Breast epithelium (tissue), 3 donors: ENCODE measurements at regions not wholly inside any gene's neighbourhood (a gene's known extent, or its start where the extent isn't known, plus 50 kb on each side); places are given as distances from the start of the nearest gene placed in this dataset.

Experiments
- POLR2A ChIP-seq: fragments of 450-650 bp; IDR thresholded peaks from one replicate; pipeline ENCODE4 v1.6.1; 2016; ENCODE audit warnings: antibody characterized with exemption, mild to moderate bottlenecking, moderate library complexity
- TF ChIP-seq, protein P1 (sequence below), 3 donors: fragments of 450-650 bp; IDR thresholded peaks; one replicate each; pipeline ENCODE4 v1.5.1; 2016 to 2017; ENCODE audit warnings: antibody characterized with exemption in 3 of 3, mild to moderate bottlenecking in 3 of 3, moderate library complexity in 3 of 3

DNA sequence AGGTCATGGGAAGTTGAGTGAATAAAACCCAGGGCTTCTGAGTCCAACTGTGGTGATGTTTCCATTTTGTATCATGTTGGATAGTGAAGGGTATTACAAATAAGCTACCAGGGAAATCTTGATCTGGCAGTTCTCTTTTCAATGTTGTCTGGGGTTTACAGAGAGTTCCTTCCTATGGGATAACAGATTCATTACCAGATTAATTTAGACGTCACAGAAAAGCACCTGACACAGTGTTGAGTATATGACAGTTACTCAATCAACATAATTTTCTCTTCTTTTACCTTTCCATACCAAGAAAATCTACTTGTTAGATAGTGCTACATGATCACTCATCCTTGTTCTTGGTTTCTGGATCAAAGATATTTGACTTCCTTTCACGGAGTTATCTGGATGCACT lies 270.9 kb downstream of the ACTL7B start:
- TF ChIP-seq, protein P1, sequence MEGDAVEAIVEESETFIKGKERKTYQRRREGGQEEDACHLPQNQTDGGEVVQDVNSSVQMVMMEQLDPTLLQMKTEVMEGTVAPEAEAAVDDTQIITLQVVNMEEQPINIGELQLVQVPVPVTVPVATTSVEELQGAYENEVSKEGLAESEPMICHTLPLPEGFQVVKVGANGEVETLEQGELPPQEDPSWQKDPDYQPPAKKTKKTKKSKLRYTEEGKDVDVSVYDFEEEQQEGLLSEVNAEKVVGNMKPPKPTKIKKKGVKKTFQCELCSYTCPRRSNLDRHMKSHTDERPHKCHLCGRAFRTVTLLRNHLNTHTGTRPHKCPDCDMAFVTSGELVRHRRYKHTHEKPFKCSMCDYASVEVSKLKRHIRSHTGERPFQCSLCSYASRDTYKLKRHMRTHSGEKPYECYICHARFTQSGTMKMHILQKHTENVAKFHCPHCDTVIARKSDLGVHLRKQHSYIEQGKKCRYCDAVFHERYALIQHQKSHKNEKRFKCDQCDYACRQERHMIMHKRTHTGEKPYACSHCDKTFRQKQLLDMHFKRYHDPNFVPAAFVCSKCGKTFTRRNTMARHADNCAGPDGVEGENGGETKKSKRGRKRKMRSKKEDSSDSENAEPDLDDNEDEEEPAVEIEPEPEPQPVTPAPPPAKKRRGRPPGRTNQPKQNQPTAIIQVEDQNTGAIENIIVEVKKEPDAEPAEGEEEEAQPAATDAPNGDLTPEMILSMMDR (IDR thresholded peaks at IDR 0.05) = no peak
- no peak for TF ChIP-seq POLR2A
